GM18502 (cell line): ENCODE measurements at regions not wholly inside any gene's neighbourhood (a gene's known extent, or its start where the extent isn't known, plus 50 kb on each side); places are given as distances from the start of the nearest gene placed in this dataset.

Experiments used
- ATAC-seq: cut with Tn5 transposase; IDR thresholded peaks from one replicate; pipeline ENCODE4 v1.9.1; 2021; ENCODE audit warnings: mild to moderate bottlenecking; ENCODE audit not compliant: unreplicated experiment, poor library complexity

DNA sequence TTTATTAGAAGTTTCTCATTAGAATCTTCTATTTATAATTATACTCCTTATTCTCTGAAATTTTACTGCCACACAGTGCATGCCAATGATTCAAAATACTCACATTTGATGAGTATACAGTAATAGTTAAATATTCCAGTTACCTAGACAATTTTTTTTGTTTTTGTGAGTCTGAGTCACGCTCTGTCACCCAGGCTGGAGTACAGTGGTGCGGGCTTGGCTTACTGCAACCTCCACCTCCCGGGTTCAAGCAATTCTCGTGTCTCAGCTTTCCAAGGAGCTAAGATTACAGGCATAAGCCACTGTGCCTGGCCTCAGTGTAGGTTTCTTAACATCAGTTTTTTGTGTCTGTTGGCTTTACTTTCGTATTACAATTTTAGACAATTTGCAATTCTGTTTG lies 87.1 kb downstream of the ZNF486 start:
- no peak for ATAC-seq

DNA sequence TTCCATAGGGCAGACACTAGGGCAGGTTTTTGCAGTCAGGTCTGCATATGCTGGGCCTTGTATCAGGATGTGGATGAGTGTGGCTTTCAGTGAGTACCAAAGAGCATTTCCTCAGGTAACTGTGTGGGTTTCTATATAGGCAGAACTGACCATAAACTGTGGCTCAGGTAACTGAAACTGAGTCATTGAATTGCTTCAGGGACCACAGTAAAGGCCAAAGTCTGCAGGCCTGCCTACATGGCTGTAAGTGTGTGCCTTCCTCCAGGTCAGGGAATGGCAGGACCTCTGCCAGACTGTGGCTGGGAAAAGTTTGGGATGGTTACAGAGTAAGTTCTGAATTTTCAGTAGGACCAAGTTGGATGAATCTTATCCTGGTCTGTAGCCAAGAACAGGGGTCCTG lies 85.6 kb downstream of the ZNF486 start:
- ATAC-seq, result no peak

DNA sequence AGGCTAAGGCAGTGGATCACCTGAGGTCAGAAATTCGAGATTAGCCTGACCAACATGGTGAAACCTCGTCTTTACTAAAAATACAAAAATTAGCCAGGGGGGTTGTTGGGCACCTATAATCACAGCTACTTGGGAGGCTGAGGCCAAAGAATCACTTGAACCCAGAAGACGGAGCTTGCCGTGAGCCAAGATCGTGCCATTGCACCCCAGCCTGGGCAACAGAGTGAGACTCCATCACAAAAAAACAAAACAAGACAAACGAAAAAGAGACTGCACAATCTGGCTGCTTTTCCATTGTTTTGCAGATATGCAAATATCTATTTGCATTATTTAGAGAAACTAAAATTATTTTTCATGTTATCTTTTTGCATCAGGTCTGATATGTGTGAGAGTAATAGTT lies 83.6 kb downstream of the ZNF486 start:
- ATAC-seq, result no peak

DNA sequence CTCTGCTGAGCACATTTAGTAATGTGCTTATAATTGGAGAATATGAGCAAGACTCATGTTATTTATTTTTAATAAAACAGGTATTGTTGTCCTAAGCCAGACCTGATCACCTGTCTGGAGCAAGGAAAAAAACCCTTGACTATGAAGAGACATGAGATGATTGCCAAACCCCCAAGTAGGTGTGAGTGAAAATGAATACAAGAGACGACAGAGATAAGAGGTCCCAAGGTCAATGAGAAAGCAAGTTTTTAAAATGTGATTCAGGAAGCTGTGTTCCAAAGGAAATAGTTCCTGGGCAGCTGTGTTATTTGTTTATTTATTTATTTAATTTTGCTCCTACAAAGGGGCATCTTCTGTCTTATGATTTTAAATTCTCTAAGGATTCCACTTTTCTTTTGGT lies 83.1 kb downstream of the ZNF486 start:
- ATAC-seq, result no peak
